ENCODE measurements at regions not wholly inside any gene's neighbourhood (a gene's known extent, or its start where the extent isn't known, plus 50 kb on each side); places are given as distances from the start of the nearest gene placed in this dataset.
A peak's percentile ranks its signal among the peaks of the same experiment; 100 is the strongest.

DNA sequence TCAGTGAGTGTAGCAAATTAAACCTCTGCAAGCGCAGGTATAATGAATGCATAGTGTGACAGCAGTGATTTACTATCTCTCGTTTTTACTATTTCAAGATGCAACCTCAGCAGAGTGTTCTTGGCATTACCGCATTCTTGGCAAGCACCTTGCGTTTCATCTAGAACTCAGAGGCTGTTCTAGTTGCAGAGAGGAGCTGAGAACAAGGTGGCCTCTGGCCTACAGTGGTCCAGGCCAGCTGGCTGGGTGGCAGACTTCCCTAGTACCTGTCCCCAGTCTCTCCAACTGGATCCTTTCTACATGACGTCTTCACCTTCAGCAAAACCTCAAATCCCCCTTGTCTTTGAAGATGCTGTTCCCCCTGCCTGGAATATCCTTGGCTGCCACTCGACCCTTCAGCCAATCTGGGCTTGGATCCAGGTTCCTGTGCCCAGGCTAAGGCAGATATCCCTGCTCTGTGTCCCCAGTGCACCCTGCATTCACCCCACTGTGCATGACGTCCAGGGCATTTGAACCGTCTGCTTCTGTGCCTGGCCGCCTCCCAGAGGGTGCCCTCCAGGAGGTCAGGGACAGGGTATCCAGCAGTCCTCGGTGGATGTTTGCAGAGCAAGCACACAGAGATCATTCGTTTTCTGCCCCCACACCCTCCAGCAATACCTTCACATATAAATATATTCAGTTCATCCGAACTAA, 120.4 kb upstream of the CPEB4 start (continued):
- TF ChIP-seq, protein P1, sequence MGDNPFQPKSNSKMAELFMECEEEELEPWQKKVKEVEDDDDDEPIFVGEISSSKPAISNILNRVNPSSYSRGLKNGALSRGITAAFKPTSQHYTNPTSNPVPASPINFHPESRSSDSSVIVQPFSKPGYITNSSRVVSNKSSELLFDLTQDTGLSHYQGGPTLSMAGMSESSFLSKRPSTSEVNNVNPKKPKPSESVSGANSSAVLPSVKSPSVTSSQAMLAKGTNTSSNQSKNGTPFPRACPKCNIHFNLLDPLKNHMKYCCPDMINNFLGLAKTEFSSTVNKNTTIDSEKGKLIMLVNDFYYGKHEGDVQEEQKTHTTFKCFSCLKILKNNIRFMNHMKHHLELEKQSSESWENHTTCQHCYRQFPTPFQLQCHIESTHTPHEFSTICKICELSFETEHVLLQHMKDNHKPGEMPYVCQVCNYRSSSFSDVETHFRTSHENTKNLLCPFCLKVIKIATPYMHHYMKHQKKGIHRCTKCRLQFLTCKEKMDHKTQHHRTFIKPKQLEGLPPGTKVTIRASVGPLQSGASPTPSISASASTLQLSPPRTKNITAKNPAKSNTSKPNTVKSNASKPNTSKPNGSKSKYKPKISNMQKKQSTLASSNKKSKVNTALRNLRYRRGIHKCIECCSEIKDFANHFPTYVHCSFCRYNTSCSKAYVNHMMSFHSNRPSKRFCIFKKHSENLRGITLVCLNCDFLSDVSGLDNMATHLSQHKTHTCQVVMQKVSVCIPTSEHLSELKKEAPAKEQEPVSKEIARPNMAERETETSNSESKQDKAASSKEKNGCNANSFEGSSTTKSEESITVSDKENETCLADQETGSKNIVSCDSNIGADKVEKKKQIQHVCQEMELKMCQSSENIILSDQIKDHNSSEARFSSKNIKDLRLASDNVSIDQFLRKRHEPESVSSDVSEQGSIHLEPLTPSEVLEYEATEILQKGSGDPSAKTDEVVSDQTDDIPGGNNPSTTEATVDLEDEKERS (CRISPR knock-in tag; IDR thresholded peaks at IDR 0.05), result no peak; the same call in 1 of the 2 replicates
- no peak for TF ChIP-seq ZNF644 (CRISPR knock-in tag; IDR thresholded peaks at IDR 0.05; ENCODE audit: low read depth)
- no peak for TF ChIP-seq ZFP1 (CRISPR knock-in tag; IDR thresholded peaks at IDR 0.05)
- no peak for TF ChIP-seq CHD2 (IDR thresholded peaks at IDR 0.05; ENCODE audit: low read depth, low read length)
- TF ChIP-seq, protein P2, sequence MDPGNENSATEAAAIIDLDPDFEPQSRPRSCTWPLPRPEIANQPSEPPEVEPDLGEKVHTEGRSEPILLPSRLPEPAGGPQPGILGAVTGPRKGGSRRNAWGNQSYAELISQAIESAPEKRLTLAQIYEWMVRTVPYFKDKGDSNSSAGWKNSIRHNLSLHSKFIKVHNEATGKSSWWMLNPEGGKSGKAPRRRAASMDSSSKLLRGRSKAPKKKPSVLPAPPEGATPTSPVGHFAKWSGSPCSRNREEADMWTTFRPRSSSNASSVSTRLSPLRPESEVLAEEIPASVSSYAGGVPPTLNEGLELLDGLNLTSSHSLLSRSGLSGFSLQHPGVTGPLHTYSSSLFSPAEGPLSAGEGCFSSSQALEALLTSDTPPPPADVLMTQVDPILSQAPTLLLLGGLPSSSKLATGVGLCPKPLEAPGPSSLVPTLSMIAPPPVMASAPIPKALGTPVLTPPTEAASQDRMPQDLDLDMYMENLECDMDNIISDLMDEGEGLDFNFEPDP (CRISPR knock-in tag; conservative IDR thresholded peaks at IDR 0.05), result no peak
- no peak for TF ChIP-seq ZNF772 (CRISPR knock-in tag; IDR thresholded peaks at IDR 0.05)
- TF ChIP-seq MTA3 (CRISPR knock-in tag; IDR thresholded peaks at IDR 0.05), result no peak
- TF ChIP-seq NAIF1 (CRISPR knock-in tag; IDR thresholded peaks at IDR 0.05; ENCODE audit: borderline replicate concordance), result no peak
- TF ChIP-seq ZNF615 (CRISPR knock-in tag; IDR thresholded peaks at IDR 0.05; ENCODE audit: borderline replicate concordance), result no peak
- TF ChIP-seq KLF13 (CRISPR knock-in tag; IDR thresholded peaks at IDR 0.05), result no peak
- no peak for TF ChIP-seq ZNF12 (CRISPR knock-in tag; IDR thresholded peaks at IDR 0.05)
- TF ChIP-seq, protein P3, sequence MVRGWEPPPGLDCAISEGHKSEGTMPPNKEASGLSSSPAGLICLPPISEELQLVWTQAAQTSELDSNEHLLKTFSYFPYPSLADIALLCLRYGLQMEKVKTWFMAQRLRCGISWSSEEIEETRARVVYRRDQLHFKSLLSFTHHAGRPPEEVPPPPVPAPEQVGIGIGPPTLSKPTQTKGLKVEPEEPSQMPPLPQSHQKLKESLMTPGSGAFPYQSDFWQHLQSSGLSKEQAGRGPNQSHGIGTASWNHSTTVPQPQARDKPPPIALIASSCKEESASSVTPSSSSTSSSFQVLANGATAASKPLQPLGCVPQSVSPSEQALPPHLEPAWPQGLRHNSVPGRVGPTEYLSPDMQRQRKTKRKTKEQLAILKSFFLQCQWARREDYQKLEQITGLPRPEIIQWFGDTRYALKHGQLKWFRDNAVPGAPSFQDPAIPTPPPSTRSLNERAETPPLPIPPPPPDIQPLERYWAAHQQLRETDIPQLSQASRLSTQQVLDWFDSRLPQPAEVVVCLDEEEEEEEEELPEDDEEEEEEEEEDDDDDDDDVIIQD (CRISPR knock-in tag; IDR thresholded peaks at IDR 0.05; ENCODE audit: low read depth), result 0 out of 2 replicates have a peak, but pooled peaks have one; percentile 13
- no peak for TF ChIP-seq PPARG (CRISPR knock-in tag; conservative IDR thresholded peaks at IDR 0.05)
- no peak for TF ChIP-seq GZF1 (CRISPR knock-in tag; IDR thresholded peaks at IDR 0.05)
- no peak for TF ChIP-seq ZNF777 (CRISPR knock-in tag; IDR thresholded peaks at IDR 0.05)
- TF ChIP-seq ZNF850 (CRISPR knock-in tag; conservative IDR thresholded peaks at IDR 0.05), result no peak
- TF ChIP-seq EED (CRISPR knock-in tag; IDR thresholded peaks at IDR 0.05), result no peak
- TF ChIP-seq, protein P4, sequence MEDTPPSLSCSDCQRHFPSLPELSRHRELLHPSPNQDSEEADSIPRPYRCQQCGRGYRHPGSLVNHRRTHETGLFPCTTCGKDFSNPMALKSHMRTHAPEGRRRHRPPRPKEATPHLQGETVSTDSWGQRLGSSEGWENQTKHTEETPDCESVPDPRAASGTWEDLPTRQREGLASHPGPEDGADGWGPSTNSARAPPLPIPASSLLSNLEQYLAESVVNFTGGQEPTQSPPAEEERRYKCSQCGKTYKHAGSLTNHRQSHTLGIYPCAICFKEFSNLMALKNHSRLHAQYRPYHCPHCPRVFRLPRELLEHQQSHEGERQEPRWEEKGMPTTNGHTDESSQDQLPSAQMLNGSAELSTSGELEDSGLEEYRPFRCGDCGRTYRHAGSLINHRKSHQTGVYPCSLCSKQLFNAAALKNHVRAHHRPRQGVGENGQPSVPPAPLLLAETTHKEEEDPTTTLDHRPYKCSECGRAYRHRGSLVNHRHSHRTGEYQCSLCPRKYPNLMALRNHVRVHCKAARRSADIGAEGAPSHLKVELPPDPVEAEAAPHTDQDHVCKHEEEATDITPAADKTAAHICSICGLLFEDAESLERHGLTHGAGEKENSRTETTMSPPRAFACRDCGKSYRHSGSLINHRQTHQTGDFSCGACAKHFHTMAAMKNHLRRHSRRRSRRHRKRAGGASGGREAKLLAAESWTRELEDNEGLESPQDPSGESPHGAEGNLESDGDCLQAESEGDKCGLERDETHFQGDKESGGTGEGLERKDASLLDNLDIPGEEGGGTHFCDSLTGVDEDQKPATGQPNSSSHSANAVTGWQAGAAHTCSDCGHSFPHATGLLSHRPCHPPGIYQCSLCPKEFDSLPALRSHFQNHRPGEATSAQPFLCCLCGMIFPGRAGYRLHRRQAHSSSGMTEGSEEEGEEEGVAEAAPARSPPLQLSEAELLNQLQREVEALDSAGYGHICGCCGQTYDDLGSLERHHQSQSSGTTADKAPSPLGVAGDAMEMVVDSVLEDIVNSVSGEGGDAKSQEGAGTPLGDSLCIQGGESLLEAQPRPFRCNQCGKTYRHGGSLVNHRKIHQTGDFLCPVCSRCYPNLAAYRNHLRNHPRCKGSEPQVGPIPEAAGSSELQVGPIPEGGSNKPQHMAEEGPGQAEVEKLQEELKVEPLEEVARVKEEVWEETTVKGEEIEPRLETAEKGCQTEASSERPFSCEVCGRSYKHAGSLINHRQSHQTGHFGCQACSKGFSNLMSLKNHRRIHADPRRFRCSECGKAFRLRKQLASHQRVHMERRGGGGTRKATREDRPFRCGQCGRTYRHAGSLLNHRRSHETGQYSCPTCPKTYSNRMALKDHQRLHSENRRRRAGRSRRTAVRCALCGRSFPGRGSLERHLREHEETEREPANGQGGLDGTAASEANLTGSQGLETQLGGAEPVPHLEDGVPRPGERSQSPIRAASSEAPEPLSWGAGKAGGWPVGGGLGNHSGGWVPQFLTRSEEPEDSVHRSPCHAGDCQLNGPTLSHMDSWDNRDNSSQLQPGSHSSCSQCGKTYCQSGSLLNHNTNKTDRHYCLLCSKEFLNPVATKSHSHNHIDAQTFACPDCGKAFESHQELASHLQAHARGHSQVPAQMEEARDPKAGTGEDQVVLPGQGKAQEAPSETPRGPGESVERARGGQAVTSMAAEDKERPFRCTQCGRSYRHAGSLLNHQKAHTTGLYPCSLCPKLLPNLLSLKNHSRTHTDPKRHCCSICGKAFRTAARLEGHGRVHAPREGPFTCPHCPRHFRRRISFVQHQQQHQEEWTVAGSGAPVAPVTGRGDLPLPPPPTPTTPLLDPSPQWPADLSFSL (CRISPR knock-in tag; IDR thresholded peaks at IDR 0.05), result no peak
- TF ChIP-seq ZNF792 (CRISPR knock-in tag; IDR thresholded peaks at IDR 0.05), result no peak
- TF ChIP-seq JUND (CRISPR knock-in tag; IDR thresholded peaks at IDR 0.05), result no peak

Measured in HepG2 (cell line).